Epithelial cell of esophagus (primary cell): ENCODE measurements at regions not wholly inside any gene's neighbourhood (a gene's known extent, or its start where the extent isn't known, plus 50 kb on each side); places are given as distances from the start of the nearest gene placed in this dataset.

ENCODE experiments used
- DNase-seq: peaks from one replicate; pipeline ENCODE4 v3.0.0; 2010; ENCODE audit warnings: low read depth
- H3K4me3 ChIP-seq: 2 replicates; pipeline ENCODE4 v1.5.1; 2011; ENCODE audit warnings: mild to moderate bottlenecking, low read length, control low read depth
- TF ChIP-seq, protein P1 (sequence below): IDR thresholded peaks from 2 replicates; pipeline ENCODE4 v1.5.1; 2011; ENCODE audit warnings: low read depth, mild to moderate bottlenecking, low read length, control low read depth, inconsistent platforms; ENCODE audit not compliant: insufficient read depth; ENCODE audit errors: missing control alignments

DNA sequence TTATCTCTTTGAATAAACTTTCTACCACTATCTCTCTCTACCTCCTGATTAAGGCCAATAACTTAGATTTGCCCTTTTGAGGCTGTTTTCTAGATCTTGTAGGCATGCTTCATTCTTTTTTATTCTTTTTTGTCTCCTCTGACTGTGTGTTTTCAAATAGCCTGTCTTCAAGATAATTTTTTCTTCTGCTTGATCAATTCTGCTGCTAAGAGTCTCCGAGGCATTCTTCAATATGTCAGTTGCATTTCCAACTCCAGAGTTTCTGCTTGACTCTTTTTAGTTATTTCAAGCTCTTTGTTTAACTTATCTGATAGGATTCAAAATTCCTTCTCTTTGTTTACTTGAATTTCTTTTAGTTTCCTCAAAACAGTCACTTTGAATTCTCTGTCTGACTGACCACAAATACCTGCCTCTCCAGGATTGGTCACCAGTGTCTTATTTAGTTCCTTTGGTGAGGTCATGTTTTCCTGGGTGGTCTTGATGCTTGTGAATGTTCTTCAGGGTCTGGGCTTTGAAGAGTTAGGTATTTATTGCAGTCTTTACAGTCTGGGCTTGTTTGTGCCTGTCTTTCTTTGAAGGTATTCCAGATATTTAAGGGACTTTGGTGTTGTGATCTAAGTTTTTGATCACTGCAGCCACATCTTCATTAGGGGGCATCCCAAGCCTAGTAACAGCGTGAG is 197.3 kb upstream of the STK17B start:
- DNase-seq: no peak
- TF ChIP-seq, protein P1, sequence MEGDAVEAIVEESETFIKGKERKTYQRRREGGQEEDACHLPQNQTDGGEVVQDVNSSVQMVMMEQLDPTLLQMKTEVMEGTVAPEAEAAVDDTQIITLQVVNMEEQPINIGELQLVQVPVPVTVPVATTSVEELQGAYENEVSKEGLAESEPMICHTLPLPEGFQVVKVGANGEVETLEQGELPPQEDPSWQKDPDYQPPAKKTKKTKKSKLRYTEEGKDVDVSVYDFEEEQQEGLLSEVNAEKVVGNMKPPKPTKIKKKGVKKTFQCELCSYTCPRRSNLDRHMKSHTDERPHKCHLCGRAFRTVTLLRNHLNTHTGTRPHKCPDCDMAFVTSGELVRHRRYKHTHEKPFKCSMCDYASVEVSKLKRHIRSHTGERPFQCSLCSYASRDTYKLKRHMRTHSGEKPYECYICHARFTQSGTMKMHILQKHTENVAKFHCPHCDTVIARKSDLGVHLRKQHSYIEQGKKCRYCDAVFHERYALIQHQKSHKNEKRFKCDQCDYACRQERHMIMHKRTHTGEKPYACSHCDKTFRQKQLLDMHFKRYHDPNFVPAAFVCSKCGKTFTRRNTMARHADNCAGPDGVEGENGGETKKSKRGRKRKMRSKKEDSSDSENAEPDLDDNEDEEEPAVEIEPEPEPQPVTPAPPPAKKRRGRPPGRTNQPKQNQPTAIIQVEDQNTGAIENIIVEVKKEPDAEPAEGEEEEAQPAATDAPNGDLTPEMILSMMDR: no peak
- no peak overlapping the region for H3K4me3 ChIP-seq

DNA sequence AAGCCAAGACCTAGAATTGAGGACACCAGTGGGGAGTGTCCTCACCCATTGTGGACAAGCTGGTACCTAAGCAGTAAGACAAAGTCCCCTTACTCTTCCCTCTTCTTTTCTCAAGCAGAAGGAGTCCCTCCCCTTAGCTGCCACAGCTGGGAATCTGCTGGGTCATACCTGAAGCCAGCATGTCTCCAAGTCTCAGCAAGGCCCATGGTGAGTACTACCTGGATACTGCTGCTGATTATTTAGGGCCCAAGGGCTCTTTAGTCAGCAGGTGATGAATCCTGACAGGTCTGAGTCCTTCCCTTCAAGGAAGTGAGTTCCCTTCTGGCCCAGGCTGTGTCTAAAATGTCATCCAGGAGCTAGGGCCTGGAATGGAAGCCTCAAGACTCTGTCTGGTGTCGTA is 198.6 kb upstream of the STK17B start:
- H3K4me3 ChIP-seq: no peak overlapping the region
- DNase-seq: peak; percentile 92
- TF ChIP-seq, protein P1: no peak

DNA sequence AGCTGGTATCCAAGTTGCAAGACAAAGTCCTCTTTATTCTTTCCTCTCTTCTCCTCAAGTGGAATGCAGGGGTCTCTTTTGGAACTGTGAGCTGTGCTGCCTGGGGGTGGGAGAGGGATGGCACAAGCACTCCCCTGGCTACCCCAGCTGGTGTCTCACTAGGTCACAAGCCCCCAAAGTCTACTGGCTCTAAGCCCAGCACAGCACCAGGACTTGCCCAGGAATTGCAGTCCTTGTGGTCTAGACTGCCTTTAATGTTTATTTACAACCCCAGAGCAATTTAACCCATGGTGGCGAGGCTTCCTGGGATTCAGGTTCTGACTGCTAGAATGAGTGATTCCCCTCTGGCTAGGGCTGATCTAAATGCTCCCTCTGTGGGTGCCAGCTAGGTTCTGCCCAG is 199.0 kb upstream of the STK17B start:
- no peak overlapping the region for H3K4me3 ChIP-seq
- TF ChIP-seq, protein P1: no peak
- peak; percentile 43 for DNase-seq

DNA sequence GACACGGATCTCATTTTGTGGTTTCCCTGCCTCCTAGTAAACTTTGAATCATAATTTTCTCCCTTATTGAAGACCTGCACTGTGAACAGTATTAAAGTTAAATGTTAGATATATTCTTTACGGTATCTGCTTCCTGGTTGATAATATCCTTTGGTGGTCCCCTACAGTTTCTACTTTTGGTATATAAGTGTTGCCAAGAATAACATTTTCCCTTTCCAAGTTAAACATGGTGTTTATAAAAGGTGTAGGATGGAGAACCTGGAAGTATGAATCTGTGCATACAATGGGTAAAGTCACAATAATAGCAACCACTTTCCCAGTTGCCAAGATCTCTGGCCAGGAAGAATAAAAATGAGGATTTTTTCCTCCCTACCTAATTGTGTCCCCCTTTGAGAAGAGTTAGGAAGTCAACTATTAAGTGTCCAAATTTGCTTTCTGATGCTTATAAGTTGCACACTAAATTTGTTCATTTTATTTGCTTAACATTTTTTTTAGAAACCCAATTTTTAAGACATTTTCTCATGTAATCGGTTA is 201.0 kb upstream of the STK17B start:
- H3K4me3 ChIP-seq: no peak overlapping the region
- no peak for DNase-seq
- TF ChIP-seq, protein P1: no peak

DNA sequence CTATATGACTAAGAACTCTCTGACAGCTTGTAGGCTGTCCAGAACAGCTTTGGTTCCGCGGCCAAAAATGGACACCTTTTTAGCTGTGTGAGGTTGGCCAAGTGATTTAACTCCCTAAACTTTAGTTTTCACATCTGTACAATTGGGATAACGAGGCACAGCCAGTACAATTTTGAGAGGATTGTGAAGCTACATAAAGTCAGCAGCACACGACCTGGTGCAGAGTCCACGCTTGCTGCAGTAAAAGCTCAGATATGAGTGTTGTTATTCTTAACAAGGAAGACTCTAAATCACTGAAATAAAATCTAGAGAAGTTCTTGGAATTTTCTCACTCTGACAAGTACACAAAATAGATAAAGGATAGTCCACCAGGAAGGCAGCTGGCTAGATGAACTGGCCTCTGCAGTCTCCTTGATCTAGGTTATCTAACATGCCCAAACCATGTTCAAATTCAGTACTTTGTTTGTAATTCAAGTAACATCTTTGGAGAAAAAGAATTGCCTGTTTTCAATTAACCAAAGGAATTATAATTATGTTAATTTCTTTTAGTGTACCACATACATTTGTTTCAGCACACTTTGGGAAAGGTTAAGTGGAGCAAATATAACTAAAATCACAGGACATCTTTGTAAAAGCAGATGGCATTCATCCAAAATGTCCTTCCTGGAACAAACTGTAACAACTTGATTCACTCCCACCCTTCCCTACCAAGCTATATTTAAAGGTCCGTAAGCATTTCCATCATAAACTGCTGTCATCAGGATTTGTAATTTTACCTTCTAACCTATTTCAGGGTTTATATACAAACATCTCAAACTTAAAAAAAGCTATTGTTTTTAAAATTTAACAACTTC is 201.7 kb upstream of the STK17B start:
- TF ChIP-seq, protein P1: no peak
- no peak overlapping the region for H3K4me3 ChIP-seq
- DNase-seq: no peak

DNA sequence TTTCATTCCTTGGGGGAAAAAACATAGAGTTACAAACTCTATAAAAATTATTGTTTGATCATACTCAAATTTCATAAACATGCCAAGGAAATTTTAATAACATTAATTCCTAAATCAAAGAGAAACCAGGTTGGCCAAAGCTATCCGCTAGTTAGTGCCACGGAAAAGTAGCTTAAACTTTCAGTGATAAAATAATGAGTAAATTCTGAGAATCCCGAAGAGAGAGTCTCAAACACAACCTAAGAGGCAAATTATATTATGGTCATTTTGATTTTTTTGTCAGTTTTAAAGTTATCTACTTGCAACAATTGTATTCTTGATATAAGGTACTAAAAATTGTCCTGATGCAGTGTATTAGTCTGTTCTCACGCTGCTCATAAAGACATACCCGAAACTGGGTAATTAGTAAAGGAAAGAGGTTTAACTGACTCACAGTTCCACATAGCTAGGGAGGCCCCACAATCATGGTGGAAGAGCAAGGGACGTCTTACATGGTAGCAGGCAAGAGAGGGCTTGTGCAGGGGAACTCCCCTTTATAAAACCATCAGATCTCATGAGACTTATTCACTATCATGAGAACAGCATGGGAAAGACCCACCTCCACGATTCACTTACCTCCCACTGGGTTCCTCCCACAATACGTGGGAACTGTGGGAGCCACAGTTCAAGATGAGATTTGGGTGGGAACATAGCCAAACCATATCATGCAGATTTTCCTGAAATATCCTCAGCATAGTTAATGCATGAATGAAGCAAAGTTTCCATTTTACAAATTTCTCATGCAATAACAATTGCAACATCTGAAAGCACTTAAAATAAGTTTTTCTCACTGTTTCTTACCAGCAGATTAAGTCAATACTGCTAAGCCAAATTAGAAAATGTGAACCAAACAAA is 205.9 kb upstream of the STK17B start:
- TF ChIP-seq, protein P1: no peak
- no peak for DNase-seq

More for the DNA sequence above, 205.9 kb upstream of the STK17B start:
- no peak overlapping the region for H3K4me3 ChIP-seq
